Psoas muscle (tissue), 7 donors: ENCODE measurements at regions not wholly inside any gene's neighbourhood (a gene's known extent, or its start where the extent isn't known, plus 50 kb on each side); places are given as distances from the start of the nearest gene placed in this dataset.

Experiments used
- ATAC-seq, 4 donors: fragments of 200-7000 bp; cut with Tn5 transposase; one replicate each; pipeline ENCODE4 v1.9.1; 2020; ENCODE audit warnings: moderate library complexity in 3 of 4, mild to moderate bottlenecking in 2 of 4
- DNase-seq, 2 donors: peaks; one replicate each; pipeline ENCODE4 v3.0.0-alpha.2; 2020
- H3K27ac ChIP-seq: fragments of 200-600 bp; one replicate; pipeline ENCODE4 v1.8.0; 2022
- H3K27me3 ChIP-seq, 3 donors: fragments of 200-600 bp in 1 of 3; one replicate each; pipeline versions ENCODE4 v1.6.1 to v1.8.0; 2013 to 2022; ENCODE audit warnings: low read length in 2 of 3, mild to moderate bottlenecking in 2 of 3, moderate library complexity in 1 of 3; ENCODE audit not compliant: insufficient read depth in 3 of 3
- H3K36me3 ChIP-seq, 2 donors: fragments of 200-600 bp in 1 of 2; one replicate each; pipeline versions ENCODE4 v1.6.1 to v1.8.0; 2013 to 2022; ENCODE audit warnings: low read depth in 1 of 2, mild to moderate bottlenecking in 1 of 2, moderate library complexity in 1 of 2; ENCODE audit not compliant: insufficient read depth in 1 of 2
- H3K4me1 ChIP-seq: fragments of 200-600 bp; one replicate; pipeline ENCODE4 v1.8.0; 2022
- H3K4me3 ChIP-seq: fragments of 200-600 bp; one replicate; pipeline ENCODE4 v1.8.0; 2022; ENCODE audit warnings: mild to moderate bottlenecking
- H3K9me3 ChIP-seq: fragments of 200-600 bp; one replicate; pipeline ENCODE4 v1.8.0; 2022
- CTCF ChIP-seq: fragments of 200-600 bp; IDR thresholded peaks from one replicate; pipeline ENCODE4 v1.8.0; 2022; ENCODE audit warnings: antibody characterized with exemption
- WGBS, 3 donors: extraction: QIAGEN DNeasy Blood & Tissue Kit; methylation state at CpG; one replicate each; pipeline versions ENCODE4 v1.1.6 to v1.1.7; 2013; 5-methylcytosine and 5-hydroxymethylcytosine counted together
- intact Hi-C, 2 donors: fragments of 100-400 bp; cut with DNase I; formaldehyde crosslinking; loops; one replicate each; pipeline versions ENCODE4 v1.11.0 to v1.14.2; 2022
- donor health status: healthy with polysubstance abuse.
- donor health status: DM: no; HTN: no; CAD: no; lungs with moderate emphysema.
- donor health status: Bipolar disorder and iron deficiency.
- donor health status: healthy.
- donor health status: DM: yes; HTN: yes; CAD: no.
- donor health status: DM: no; HTN: no; CAD: no.
- donor health status: DM: yes; HTN: yes; CAD: no.

GRCh38 chr2:8352296-8352695 lies 329.6 kb upstream of the ID2 start:
- Histone ChIP-seq H3K9me3 (no peaks in the 10 kb centered on the region), H3K4me1 (no peaks in the 10 kb centered on the region), H3K4me3 (no peak overlapping the region), H3K27ac (no peak overlapping the region), H3K27me3 (peaks cover 0 to 1% (median 0%) of the 10 kb centered on the region in 3 donors), H3K36me3 (no peaks in the 10 kb centered on the region)
- DNase-seq (no peak), ATAC-seq (no peak)
- intact Hi-C loops, result no loop called here
- no peak for TF ChIP-seq CTCF
- WGBS, 3 donors, result 79 to 90% (median 86%) methylated on average over 4 of the region's 4 CpGs

GRCh38 chr2:8352989-8353388 lies 328.9 kb upstream of the ID2 start:
- no peak for ATAC-seq
- H3K4me3 ChIP-seq, result no peak overlapping the region
- TF ChIP-seq CTCF, result no peak
- H3K4me1 ChIP-seq, result no peaks in the 10 kb centered on the region
- no peak overlapping the region for H3K27ac ChIP-seq
- peaks cover 0 to 1% (median 0%) of the 10 kb centered on the region in 3 donors for H3K27me3 ChIP-seq
- H3K9me3 ChIP-seq, result no peaks in the 10 kb centered on the region
- H3K36me3 ChIP-seq, result no peaks in the 10 kb centered on the region
- intact Hi-C loops, result no loop called here
- DNase-seq, result no peak
- WGBS, 3 donors, result 92 to 100% (median 96%) methylated on average over 1 of the region's 1 CpG

DNA sequence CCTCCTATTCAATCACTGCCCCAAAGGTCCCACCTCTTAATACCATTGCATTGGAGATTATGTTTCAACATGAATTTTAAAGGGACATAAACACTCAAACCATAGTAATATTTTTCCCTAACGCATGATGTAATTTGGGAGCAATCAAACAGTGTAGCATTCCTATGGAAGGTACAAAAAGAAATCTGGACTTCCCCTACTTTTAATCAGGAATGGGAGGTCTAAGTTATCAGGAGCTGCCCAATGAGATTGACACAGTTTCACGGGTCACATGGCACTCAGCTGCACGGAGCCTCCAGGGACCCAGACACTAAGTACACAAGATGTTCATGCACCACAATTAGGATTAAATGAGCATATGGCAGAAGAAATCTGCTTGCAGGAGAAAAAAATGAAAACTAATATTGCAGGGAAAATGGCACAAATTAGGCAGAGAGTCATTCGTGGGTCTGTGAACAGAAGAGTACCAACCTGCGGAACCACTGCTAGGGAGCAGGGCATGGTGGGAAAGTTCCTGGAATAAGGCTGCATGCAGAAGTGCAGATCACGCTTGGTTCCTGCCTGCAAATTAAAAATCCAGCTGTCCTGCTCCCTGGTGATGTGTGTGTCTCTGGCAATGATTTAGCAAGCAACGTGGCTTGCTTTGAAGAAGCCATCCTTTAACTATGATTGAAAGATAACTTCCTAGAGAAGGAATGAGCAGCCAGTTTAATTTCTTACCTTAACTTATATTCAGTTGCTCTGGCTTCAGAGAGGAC lies 326.6 kb upstream of the ID2 start:
- ATAC-seq, result no peak
- intact Hi-C loops, result no loop called here
- no peak for TF ChIP-seq CTCF
- Histone ChIP-seq H3K36me3 (no peaks in the 10 kb centered on the region), H3K9me3 (no peaks in the 10 kb centered on the region), H3K27ac (no peak overlapping the region), H3K4me3 (no peak overlapping the region), H3K4me1 (no peaks in the 10 kb centered on the region), H3K27me3 (peaks cover 0 to 8% (median 1%) of the 10 kb centered on the region in 3 donors)
- WGBS, 3 donors, result 21 to 22% (median 22%) methylated on average over 7 of the region's 7 CpGs
- no peak for DNase-seq

- no peak for DNase-seq
- H3K27ac ChIP-seq, result no peak overlapping the region
- intact Hi-C loops, result no loop called here
- no peak overlapping the region for H3K4me3 ChIP-seq
- TF ChIP-seq CTCF, result no peak
- H3K4me1 ChIP-seq, result no peaks in the 10 kb centered on the region
- peaks cover 0 to 8% (median 0%) of the 10 kb centered on the region in 3 donors for H3K27me3 ChIP-seq
- WGBS, 3 donors, result 80 to 88% (median 81%) methylated on average over 8 of the region's 8 CpGs
- no peaks in the 10 kb centered on the region for H3K9me3 ChIP-seq
- ATAC-seq, result no peak
- H3K36me3 ChIP-seq, result no peaks in the 10 kb centered on the region
Measured at GRCh38 chr2:8357738-8358518, 323.9 kb upstream of the ID2 start.
